WTC11 (cell line): ENCODE measurements at regions not wholly inside any gene's neighbourhood (a gene's known extent, or its start where the extent isn't known, plus 50 kb on each side); places are given as distances from the start of the nearest gene placed in this dataset.

Experiments used
- ATF1 ChIP-seq: sonication (generic); formaldehyde crosslinking; IDR thresholded peaks from 2 replicates; pipeline ENCODE4 v1.8.1; 2023; ENCODE audit warnings: mild to moderate bottlenecking, moderate library complexity, missing genetic modification reagents
- ELF4 ChIP-seq: sonication (generic); formaldehyde crosslinking; IDR thresholded peaks from 2 replicates; pipeline ENCODE4 v1.8.1; 2022; ENCODE audit warnings: low read depth, mild to moderate bottlenecking, moderate library complexity, missing genetic modification reagents
- FOXK1 ChIP-seq: sonication (generic); formaldehyde crosslinking; IDR thresholded peaks from 2 replicates; pipeline ENCODE4 v1.8.0; 2022; ENCODE audit warnings: mild to moderate bottlenecking, moderate library complexity, missing genetic modification reagents
- GABPB1 ChIP-seq: sonication (generic); formaldehyde crosslinking; IDR thresholded peaks from 2 replicates; pipeline ENCODE4 v1.8.1; 2023; ENCODE audit warnings: mild to moderate bottlenecking, missing genetic modification reagents
- SMAD3 ChIP-seq: sonication (generic); formaldehyde crosslinking; IDR thresholded peaks from 2 replicates; pipeline ENCODE4 v1.8.0; 2022; ENCODE audit warnings: missing genetic modification reagents, mild to moderate bottlenecking, borderline replicate concordance
- ZNF416 ChIP-seq: fragments of 250-450 bp; sonication (Bioruptor Pico); IDR thresholded peaks from 2 replicates; pipeline ENCODE4 v1.9.0; 2021; ENCODE audit warnings: mild to moderate bottlenecking, inconsistent platforms
- TF ChIP-seq, protein P1 (sequence below): sonication (generic); formaldehyde crosslinking; IDR thresholded peaks from 2 replicates; pipeline ENCODE4 v1.8.1; 2023; ENCODE audit warnings: mild to moderate bottlenecking, missing genetic modification reagents, moderate library complexity
- TF ChIP-seq, protein P2 (sequence below): fragments of 200-600 bp; IDR thresholded peaks from 2 replicates; pipeline ENCODE4 v1.8.0; 2022; ENCODE audit warnings: antibody characterized with exemption
- TF ChIP-seq, protein P3 (sequence below): sonication (generic); formaldehyde crosslinking; IDR thresholded peaks from 2 replicates; pipeline ENCODE4 v1.8.0; 2022; ENCODE audit warnings: mild to moderate bottlenecking, missing genetic modification reagents
- TF ChIP-seq, protein P4 (sequence below): sonication (generic); formaldehyde crosslinking; IDR thresholded peaks from 2 replicates; pipeline ENCODE4 v1.8.0; 2022; ENCODE audit warnings: mild to moderate bottlenecking, missing genetic modification reagents

DNA sequence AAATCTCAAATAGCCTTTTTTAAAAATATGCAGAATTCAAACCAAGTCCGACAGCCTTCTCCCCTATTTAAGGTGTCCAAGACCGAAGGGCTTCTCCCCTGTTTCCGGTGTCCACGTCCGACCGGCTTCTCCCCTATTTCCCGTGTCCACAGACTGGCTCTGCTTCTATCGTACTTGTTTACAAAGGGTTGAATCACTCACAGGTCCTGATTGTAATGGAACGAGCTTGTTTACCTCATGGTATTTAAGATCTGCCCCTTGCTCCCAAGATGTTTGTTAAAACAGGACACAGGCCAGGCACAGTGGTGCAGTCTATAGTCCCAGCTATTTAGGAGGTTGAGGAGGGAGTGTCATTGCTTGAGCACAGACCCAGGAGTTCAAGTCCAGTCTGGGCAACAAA lies 90.4 kb upstream of the ROBO2 start:
- TF ChIP-seq, protein P1, sequence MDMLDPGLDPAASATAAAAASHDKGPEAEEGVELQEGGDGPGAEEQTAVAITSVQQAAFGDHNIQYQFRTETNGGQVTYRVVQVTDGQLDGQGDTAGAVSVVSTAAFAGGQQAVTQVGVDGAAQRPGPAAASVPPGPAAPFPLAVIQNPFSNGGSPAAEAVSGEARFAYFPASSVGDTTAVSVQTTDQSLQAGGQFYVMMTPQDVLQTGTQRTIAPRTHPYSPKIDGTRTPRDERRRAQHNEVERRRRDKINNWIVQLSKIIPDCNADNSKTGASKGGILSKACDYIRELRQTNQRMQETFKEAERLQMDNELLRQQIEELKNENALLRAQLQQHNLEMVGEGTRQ (CRISPR knock-in tag), result no peak
- no peak for TF ChIP-seq FOXK1 (CRISPR knock-in tag)
- no peak for TF ChIP-seq SMAD3 (CRISPR knock-in tag)
- TF ChIP-seq, protein P2, sequence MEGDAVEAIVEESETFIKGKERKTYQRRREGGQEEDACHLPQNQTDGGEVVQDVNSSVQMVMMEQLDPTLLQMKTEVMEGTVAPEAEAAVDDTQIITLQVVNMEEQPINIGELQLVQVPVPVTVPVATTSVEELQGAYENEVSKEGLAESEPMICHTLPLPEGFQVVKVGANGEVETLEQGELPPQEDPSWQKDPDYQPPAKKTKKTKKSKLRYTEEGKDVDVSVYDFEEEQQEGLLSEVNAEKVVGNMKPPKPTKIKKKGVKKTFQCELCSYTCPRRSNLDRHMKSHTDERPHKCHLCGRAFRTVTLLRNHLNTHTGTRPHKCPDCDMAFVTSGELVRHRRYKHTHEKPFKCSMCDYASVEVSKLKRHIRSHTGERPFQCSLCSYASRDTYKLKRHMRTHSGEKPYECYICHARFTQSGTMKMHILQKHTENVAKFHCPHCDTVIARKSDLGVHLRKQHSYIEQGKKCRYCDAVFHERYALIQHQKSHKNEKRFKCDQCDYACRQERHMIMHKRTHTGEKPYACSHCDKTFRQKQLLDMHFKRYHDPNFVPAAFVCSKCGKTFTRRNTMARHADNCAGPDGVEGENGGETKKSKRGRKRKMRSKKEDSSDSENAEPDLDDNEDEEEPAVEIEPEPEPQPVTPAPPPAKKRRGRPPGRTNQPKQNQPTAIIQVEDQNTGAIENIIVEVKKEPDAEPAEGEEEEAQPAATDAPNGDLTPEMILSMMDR, result no peak
- TF ChIP-seq, protein P3, sequence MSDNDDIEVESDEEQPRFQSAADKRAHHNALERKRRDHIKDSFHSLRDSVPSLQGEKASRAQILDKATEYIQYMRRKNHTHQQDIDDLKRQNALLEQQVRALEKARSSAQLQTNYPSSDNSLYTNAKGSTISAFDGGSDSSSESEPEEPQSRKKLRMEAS, result no peak
- TF ChIP-seq, protein P4, sequence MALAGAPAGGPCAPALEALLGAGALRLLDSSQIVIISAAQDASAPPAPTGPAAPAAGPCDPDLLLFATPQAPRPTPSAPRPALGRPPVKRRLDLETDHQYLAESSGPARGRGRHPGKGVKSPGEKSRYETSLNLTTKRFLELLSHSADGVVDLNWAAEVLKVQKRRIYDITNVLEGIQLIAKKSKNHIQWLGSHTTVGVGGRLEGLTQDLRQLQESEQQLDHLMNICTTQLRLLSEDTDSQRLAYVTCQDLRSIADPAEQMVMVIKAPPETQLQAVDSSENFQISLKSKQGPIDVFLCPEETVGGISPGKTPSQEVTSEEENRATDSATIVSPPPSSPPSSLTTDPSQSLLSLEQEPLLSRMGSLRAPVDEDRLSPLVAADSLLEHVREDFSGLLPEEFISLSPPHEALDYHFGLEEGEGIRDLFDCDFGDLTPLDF (CRISPR knock-in tag), result no peak
- no peak for TF ChIP-seq ELF4 (CRISPR knock-in tag)
- TF ChIP-seq ATF1, result no peak
- TF ChIP-seq ZNF416, result no peak
- TF ChIP-seq GABPB1 (CRISPR knock-in tag), result no peak
